Left ventricle myocardium inferior (tissue), 1 donor: ENCODE measurements at regions not wholly inside any gene's neighbourhood (a gene's known extent, or its start where the extent isn't known, plus 50 kb on each side); places are given as distances from the start of the nearest gene placed in this dataset.

Experiments used
- DNase-seq: peaks from one replicate; pipeline ENCODE4 v3.0.0-alpha.2; 2020
- H3K27ac ChIP-seq: fragments of 200-600 bp; replicated peaks from 2 replicates; pipeline ENCODE4 v1.8.0; 2021
- H3K27me3 ChIP-seq: fragments of 200-600 bp; 2 replicates; pipeline ENCODE4 v1.8.0; 2021; ENCODE audit warnings: low read depth
- H3K36me3 ChIP-seq: fragments of 200-600 bp; 2 replicates; pipeline ENCODE4 v1.8.0; 2021
- H3K4me1 ChIP-seq: fragments of 200-600 bp; 2 replicates; pipeline ENCODE4 v1.8.0; 2021
- H3K4me3 ChIP-seq: fragments of 200-600 bp; 2 replicates; pipeline ENCODE4 v1.8.0; 2021; ENCODE audit warnings: mild to moderate bottlenecking, moderate library complexity
- H3K9me3 ChIP-seq: fragments of 200-600 bp; replicated peaks from 2 replicates; pipeline ENCODE4 v1.8.0; 2021
- CTCF ChIP-seq: fragments of 200-600 bp; IDR thresholded peaks from 2 replicates; pipeline ENCODE4 v1.8.0; 2021; ENCODE audit warnings: antibody characterized with exemption, mild to moderate bottlenecking, borderline replicate concordance
- intact Hi-C: fragments of 100-400 bp; cut with micrococcal nuclease; formaldehyde crosslinking; loops from one replicate; pipeline ENCODE4 v1.11.0; 2022
- donor health status: DM: no; HTN: yes; CAD: no; lungs with severe emphysema.

- Histone ChIP-seq H3K36me3 (no peaks in the 10 kb centered on the region), H3K4me3 (no peak overlapping the region), H3K9me3 (no peaks in the 10 kb centered on the region), H3K27me3 (no peaks in the 10 kb centered on the region), H3K27ac (no peak overlapping the region), H3K4me1 (no peaks in the 10 kb centered on the region)
- DNase-seq, result no peak
- no peak for TF ChIP-seq CTCF
- intact Hi-C loops, result no loop called here
These were observed 955.3 kb upstream of the WWC1 start for GRCh38 chr5:167336161-167336560.

GRCh38 chr5:167339205-167339604, 952.2 kb upstream of the WWC1 start:
- DNase-seq, result no peak
- no peaks in the 10 kb centered on the region for H3K4me1 ChIP-seq
- no peaks in the 10 kb centered on the region for H3K36me3 ChIP-seq
- no peak overlapping the region for H3K27ac ChIP-seq
- no peak for TF ChIP-seq CTCF
- intact Hi-C loops, result no loop called here
- no peaks in the 10 kb centered on the region for H3K27me3 ChIP-seq
- no peaks in the 10 kb centered on the region for H3K9me3 ChIP-seq
- no peak overlapping the region for H3K4me3 ChIP-seq

GRCh38 chr5:167346461-167346860, 945.0 kb upstream of the WWC1 start:
- no peak for DNase-seq
- no peaks in the 10 kb centered on the region for H3K9me3 ChIP-seq
- H3K27me3 ChIP-seq, result no peaks in the 10 kb centered on the region
- no peaks in the 10 kb centered on the region for H3K4me1 ChIP-seq
- no peak overlapping the region for H3K4me3 ChIP-seq
- TF ChIP-seq CTCF, result no peak
- intact Hi-C loops, result no loop called here
- H3K27ac ChIP-seq, result no peak overlapping the region
- H3K36me3 ChIP-seq, result no peaks in the 10 kb centered on the region

GRCh38 chr5:167348251-167348926, 943.1 kb upstream of the WWC1 start:
- no peak overlapping the region for H3K27ac ChIP-seq
- no peaks in the 10 kb centered on the region for H3K4me1 ChIP-seq
- no peaks in the 10 kb centered on the region for H3K9me3 ChIP-seq
- H3K36me3 ChIP-seq, result no peaks in the 10 kb centered on the region
- TF ChIP-seq CTCF, result no peak
- H3K27me3 ChIP-seq, result no peaks in the 10 kb centered on the region
- intact Hi-C loops, result no loop called here
- no peak overlapping the region for H3K4me3 ChIP-seq
- DNase-seq, result no peak

GRCh38 chr5:167348980-167349379, 942.5 kb upstream of the WWC1 start:
- Histone ChIP-seq H3K36me3 (no peaks in the 10 kb centered on the region), H3K9me3 (no peaks in the 10 kb centered on the region), H3K4me1 (no peaks in the 10 kb centered on the region), H3K27ac (no peak overlapping the region), H3K4me3 (no peak overlapping the region), H3K27me3 (no peaks in the 10 kb centered on the region)
- intact Hi-C loops, result no loop called here
- DNase-seq, result no peak
- TF ChIP-seq CTCF, result no peak

GRCh38 chr5:167351316-167351715, 940.1 kb upstream of the WWC1 start:
- Histone ChIP-seq H3K4me1 (no peaks in the 10 kb centered on the region), H3K27ac (no peak overlapping the region), H3K4me3 (no peak overlapping the region), H3K9me3 (no peaks in the 10 kb centered on the region), H3K36me3 (no peaks in the 10 kb centered on the region), H3K27me3 (no peaks in the 10 kb centered on the region)
- intact Hi-C loops, result no loop called here
- TF ChIP-seq CTCF, result no peak
- DNase-seq, result no peak
